GM21526 (cell line): ENCODE measurements at regions not wholly inside any gene's neighbourhood (a gene's known extent, or its start where the extent isn't known, plus 50 kb on each side); places are given as distances from the start of the nearest gene placed in this dataset.
"Not testable (repeated sequence)": the region's sequence is repeated elsewhere in the genome, so short reads cannot be mapped to it uniquely, and the experiment has no call there.

Experiments
- ATAC-seq: cut with Tn5 transposase; IDR thresholded peaks from one replicate; pipeline ENCODE4 v1.9.1; 2021; ENCODE audit warnings: moderate library complexity; ENCODE audit not compliant: unreplicated experiment, low FRiP score

GRCh38 chr12:46629331-46630229 is 196.2 kb downstream of the SLC38A4 start:
- ATAC-seq = no peak

GRCh38 chr12:46628176-46628575 is 197.6 kb downstream of the SLC38A4 start:
- no peak for ATAC-seq

GRCh38 chr12:46627686-46628085 is 198.1 kb downstream of the SLC38A4 start:
- ATAC-seq = no peak

GRCh38 chr12:46619474-46619873 is 206.3 kb downstream of the SLC38A4 start:
- ATAC-seq = not testable (repeated sequence)

- ATAC-seq = not testable (repeated sequence)
Observed at GRCh38 chr12:46617737-46618136, 208.1 kb downstream of the SLC38A4 start.

GRCh38 chr12:46617167-46617566 is 208.6 kb downstream of the SLC38A4 start:
- ATAC-seq = no peak

- no peak for ATAC-seq
Observed at GRCh38 chr12:46610754-46611153, 215.0 kb downstream of the SLC38A4 start.

- no peak for ATAC-seq
Observed at GRCh38 chr12:46609674-46610073, 216.1 kb downstream of the SLC38A4 start.

- ATAC-seq = no peak
Observed at GRCh38 chr12:46609273-46609623, 216.5 kb downstream of the SLC38A4 start.

GRCh38 chr12:46608431-46609272 is 217.1 kb downstream of the SLC38A4 start:
- ATAC-seq = no peak

- ATAC-seq = no peak
Observed at GRCh38 chr12:46604684-46605083, 221.1 kb downstream of the SLC38A4 start.

GRCh38 chr12:46603776-46604456 is 221.9 kb downstream of the SLC38A4 start:
- ATAC-seq = no peak

- ATAC-seq = no peak
Observed at GRCh38 chr12:46602474-46602873, 223.3 kb downstream of the SLC38A4 start.

GRCh38 chr12:46590991-46591703 is 218.6 kb upstream of the SLC38A2 start:
- no peak for ATAC-seq

- no peak for ATAC-seq
Observed at GRCh38 chr12:46585854-46586621, 213.5 kb upstream of the SLC38A2 start.

- not testable (repeated sequence) for ATAC-seq
Observed at GRCh38 chr12:46584098-46584497, 211.5 kb upstream of the SLC38A2 start.

GRCh38 chr12:46581990-46582389 is 209.4 kb upstream of the SLC38A2 start:
- not testable (repeated sequence) for ATAC-seq

- ATAC-seq = no peak
Observed at GRCh38 chr12:46580445-46580844, 207.9 kb upstream of the SLC38A2 start.

GRCh38 chr12:46579474-46579873 is 206.9 kb upstream of the SLC38A2 start:
- no peak for ATAC-seq
